ENCODE measurements at regions not wholly inside any gene's neighbourhood (a gene's known extent, or its start where the extent isn't known, plus 50 kb on each side); places are given as distances from the start of the nearest gene placed in this dataset.

- Histone ChIP-seq H3K27ac (no peak overlapping the region), H3K9me3 (no peaks in the 10 kb centered on the region), H3K36me3 (no peaks in the 10 kb centered on the region), H3K27me3 (no peaks in the 10 kb centered on the region), H3K4me3 (no peak overlapping the region), H3K4me1 (no peaks in the 10 kb centered on the region)
- intact Hi-C loops (cut with DNase I): no loop called here
- TF ChIP-seq EP300 (IDR thresholded peaks at IDR 0.05) (no peak), POLR2A (IDR thresholded peaks at IDR 0.05) (no peak)
- no peak for DNase-seq
- WGBS, 2 donors: 45 to 65% methylated on average over 4 of the region's 4 CpGs
These were observed 1038.4 kb upstream of the PABPC4L start for GRCh38 chr4:135239964-135240363.

GRCh38 chr4:135238940-135239339 is 1037.4 kb upstream of the PABPC4L start:
- intact Hi-C loops (cut with DNase I): no loop called here
- no peak for TF ChIP-seq POLR2A (IDR thresholded peaks at IDR 0.05)
- no peak for TF ChIP-seq EP300 (IDR thresholded peaks at IDR 0.05)
- no peak for TF ChIP-seq POLR2AphosphoS5 (IDR thresholded peaks at IDR 0.05)
- no peak for TF ChIP-seq CTCF (IDR thresholded peaks at IDR 0.05)
- H3K27me3 ChIP-seq: no peaks in the 10 kb centered on the region
- no peaks in the 10 kb centered on the region for H3K4me1 ChIP-seq
- no peak overlapping the region for H3K27ac ChIP-seq
- no peaks in the 10 kb centered on the region for H3K9me3 ChIP-seq
- H3K36me3 ChIP-seq: no peaks in the 10 kb centered on the region
- 54 to 57% methylated on average over 3 of the region's 3 CpGs for WGBS, 2 donors
- DNase-seq: no peak
- no peak overlapping the region for H3K4me3 ChIP-seq

GRCh38 chr4:135236048-135236447 is 1034.5 kb upstream of the PABPC4L start:
- H3K27ac ChIP-seq: no peak overlapping the region
- TF ChIP-seq POLR2A (IDR thresholded peaks at IDR 0.05) (no peak), EP300 (IDR thresholded peaks at IDR 0.05) (no peak), CTCF (IDR thresholded peaks at IDR 0.05) (no peak), POLR2AphosphoS5 (IDR thresholded peaks at IDR 0.05) (no peak)
- 77 to 80% methylated on average over 1 of the region's 1 CpG for WGBS, 2 donors

GRCh38 chr4:135227842-135228241 is 1026.3 kb upstream of the PABPC4L start:
- Histone ChIP-seq H3K36me3 (no peaks in the 10 kb centered on the region), H3K9me3 (no peaks in the 10 kb centered on the region), H3K4me1 (no peaks in the 10 kb centered on the region), H3K27me3 (no peaks in the 10 kb centered on the region), H3K4me3 (no peak overlapping the region), H3K27ac (no peak overlapping the region)
- no peak for TF ChIP-seq EP300 (IDR thresholded peaks at IDR 0.05)
- no peak for TF ChIP-seq POLR2A (IDR thresholded peaks at IDR 0.05)
- no peak for DNase-seq
- intact Hi-C loops (cut with DNase I): no loop called here
- WGBS, 2 donors: 74 to 79% methylated on average over 1 of the region's 1 CpG

More at GRCh38 chr4:135236048-135236447, 1034.5 kb upstream of the PABPC4L start:
- no peaks in the 10 kb centered on the region for H3K27me3 ChIP-seq
- no peaks in the 10 kb centered on the region for H3K4me1 ChIP-seq
- no peaks in the 10 kb centered on the region for H3K36me3 ChIP-seq
- intact Hi-C loops (cut with DNase I): no loop called here
- no peak for DNase-seq
- no peak overlapping the region for H3K4me3 ChIP-seq
- H3K9me3 ChIP-seq: no peaks in the 10 kb centered on the region

- intact Hi-C loops (cut with DNase I): no loop called here
- Histone ChIP-seq H3K4me3 (no peak overlapping the region), H3K27me3 (no peaks in the 10 kb centered on the region), H3K27ac (no peak overlapping the region), H3K9me3 (no peaks in the 10 kb centered on the region), H3K36me3 (no peaks in the 10 kb centered on the region), H3K4me1 (no peaks in the 10 kb centered on the region)
- no peak for DNase-seq
- 61 to 82% methylated on average over 3 of the region's 3 CpGs for WGBS, 2 donors
- TF ChIP-seq POLR2A (IDR thresholded peaks at IDR 0.05): no peak
- no peak for TF ChIP-seq POLR2AphosphoS5 (IDR thresholded peaks at IDR 0.05)
- TF ChIP-seq CTCF (IDR thresholded peaks at IDR 0.05): no peak
- no peak for TF ChIP-seq EP300 (IDR thresholded peaks at IDR 0.05)
These were observed 1024.0 kb upstream of the PABPC4L start for GRCh38 chr4:135225551-135225950.

- no peak for TF ChIP-seq EP300 (IDR thresholded peaks at IDR 0.05)
- no peak for TF ChIP-seq CTCF (IDR thresholded peaks at IDR 0.05)
- no peak for TF ChIP-seq POLR2AphosphoS5 (IDR thresholded peaks at IDR 0.05)
- no peak for TF ChIP-seq POLR2A (IDR thresholded peaks at IDR 0.05)
- Histone ChIP-seq H3K4me1 (no peaks in the 10 kb centered on the region), H3K36me3 (no peaks in the 10 kb centered on the region), H3K9me3 (no peaks in the 10 kb centered on the region), H3K27me3 (no peaks in the 10 kb centered on the region), H3K27ac (no peak overlapping the region), H3K4me3 (no peak overlapping the region)
- intact Hi-C loops (cut with DNase I): no loop called here
- 85 to 88% methylated on average over 5 of the region's 5 CpGs for WGBS, 2 donors
- no peak for DNase-seq
These were observed 1008.8 kb upstream of the PABPC4L start for GRCh38 chr4:135210341-135210740.
